Suprapubic skin (tissue), 4 donors: ENCODE measurements at regions not wholly inside any gene's neighbourhood (a gene's known extent, or its start where the extent isn't known, plus 50 kb on each side); places are given as distances from the start of the nearest gene placed in this dataset.

ENCODE experiments used
- CTCF ChIP-seq, 2 donors: fragments of 200-600 bp in 1 of 2; fragments of 450-650 bp in 1 of 2; sonication (generic) in 1 of 2; IDR thresholded peaks; one replicate each; pipeline ENCODE4 v1.5.1; 2016 to 2019; ENCODE audit warnings: antibody characterized with exemption in 2 of 2, mild to moderate bottlenecking in 1 of 2, moderate library complexity in 1 of 2
- EP300 ChIP-seq: sonication (generic); formaldehyde crosslinking; IDR thresholded peaks from one replicate; pipeline ENCODE4 v1.6.1; 2017; ENCODE audit warnings: antibody characterized with exemption
- POLR2A ChIP-seq, 2 donors: fragments of 450-650 bp; IDR thresholded peaks; one replicate each; pipeline ENCODE4 v1.6.1; 2017; ENCODE audit warnings: antibody characterized with exemption in 2 of 2, mild to moderate bottlenecking in 2 of 2, moderate library complexity in 2 of 2
- POLR2AphosphoS5 ChIP-seq, 3 donors: sonication (generic); formaldehyde crosslinking; IDR thresholded peaks; one replicate each; pipeline ENCODE4 v1.6.1; 2017; ENCODE audit warnings: antibody characterized with exemption in 3 of 3

GRCh38 chr6:28758818-28759235, 165.0 kb downstream of the TRIM27 start:
- TF ChIP-seq CTCF (IDR thresholded peaks at IDR 0.05) (no peak), POLR2A (IDR thresholded peaks at IDR 0.05) (no peak), POLR2AphosphoS5 (IDR thresholded peaks at IDR 0.05) (no peak), EP300 (no peak)
